ENCODE measurements at regions not wholly inside any gene's neighbourhood (a gene's known extent, or its start where the extent isn't known, plus 50 kb on each side); places are given as distances from the start of the nearest gene placed in this dataset.

- intact Hi-C loops (cut with DNase I) = loop anchor here in 1 of 3 donors (5.0 to 10.0 kb wide), 2 partner anchors 135 to 388 kb away; no protein-coding TSS in a partner anchor
- Histone ChIP-seq H3K4me3 (no peak overlapping the region), H3K36me3 (no peaks in the 10 kb centered on the region), H3K27me3 (no peaks in the 10 kb centered on the region), H3K4me1 (peaks cover 0 to 14% (median 5%) of the 10 kb centered on the region in 3 donors), H3K27ac (no peak overlapping the region), H3K9me3 (no peaks in the 10 kb centered on the region)
- FAIRE-seq (no peak), DNase-seq (no peak), ATAC-seq (no peak)
- TF ChIP-seq, protein P1, sequence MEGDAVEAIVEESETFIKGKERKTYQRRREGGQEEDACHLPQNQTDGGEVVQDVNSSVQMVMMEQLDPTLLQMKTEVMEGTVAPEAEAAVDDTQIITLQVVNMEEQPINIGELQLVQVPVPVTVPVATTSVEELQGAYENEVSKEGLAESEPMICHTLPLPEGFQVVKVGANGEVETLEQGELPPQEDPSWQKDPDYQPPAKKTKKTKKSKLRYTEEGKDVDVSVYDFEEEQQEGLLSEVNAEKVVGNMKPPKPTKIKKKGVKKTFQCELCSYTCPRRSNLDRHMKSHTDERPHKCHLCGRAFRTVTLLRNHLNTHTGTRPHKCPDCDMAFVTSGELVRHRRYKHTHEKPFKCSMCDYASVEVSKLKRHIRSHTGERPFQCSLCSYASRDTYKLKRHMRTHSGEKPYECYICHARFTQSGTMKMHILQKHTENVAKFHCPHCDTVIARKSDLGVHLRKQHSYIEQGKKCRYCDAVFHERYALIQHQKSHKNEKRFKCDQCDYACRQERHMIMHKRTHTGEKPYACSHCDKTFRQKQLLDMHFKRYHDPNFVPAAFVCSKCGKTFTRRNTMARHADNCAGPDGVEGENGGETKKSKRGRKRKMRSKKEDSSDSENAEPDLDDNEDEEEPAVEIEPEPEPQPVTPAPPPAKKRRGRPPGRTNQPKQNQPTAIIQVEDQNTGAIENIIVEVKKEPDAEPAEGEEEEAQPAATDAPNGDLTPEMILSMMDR (IDR thresholded peaks at IDR 0.05) = no peak
- WGBS, 2 donors = 46 to 49% methylated on average over 3 of the region's 3 CpGs
Observed at GRCh38 chr13:44049081-44049945, 169.6 kb downstream of the LACC1 start.

GRCh38 chr13:44050450-44051063 lies 170.9 kb downstream of the LACC1 start:
- intact Hi-C loops (cut with DNase I) = no loop called here
- Histone ChIP-seq H3K27ac (no peak overlapping the region), H3K4me3 (no peak overlapping the region), H3K4me1 (peaks cover 0 to 15% (median 5%) of the 10 kb centered on the region in 3 donors), H3K9me3 (no peaks in the 10 kb centered on the region), H3K27me3 (no peaks in the 10 kb centered on the region), H3K36me3 (no peaks in the 10 kb centered on the region)
- ATAC-seq (peak; percentile 50 to 72 (median 70)), DNase-seq (no peak), FAIRE-seq (peak; percentile 98)
- 7 to 14% methylated on average over 3 of the region's 3 CpGs for WGBS, 2 donors
- TF ChIP-seq, protein P1 (IDR thresholded peaks at IDR 0.05) = peak; percentile 42 to 66 (median 60)

GRCh38 chr13:44051405-44051804 lies 171.7 kb downstream of the LACC1 start:
- FAIRE-seq = peak; percentile 61
- ATAC-seq = peak in 2 of 4 donors; percentile 43 to 45

DNA sequence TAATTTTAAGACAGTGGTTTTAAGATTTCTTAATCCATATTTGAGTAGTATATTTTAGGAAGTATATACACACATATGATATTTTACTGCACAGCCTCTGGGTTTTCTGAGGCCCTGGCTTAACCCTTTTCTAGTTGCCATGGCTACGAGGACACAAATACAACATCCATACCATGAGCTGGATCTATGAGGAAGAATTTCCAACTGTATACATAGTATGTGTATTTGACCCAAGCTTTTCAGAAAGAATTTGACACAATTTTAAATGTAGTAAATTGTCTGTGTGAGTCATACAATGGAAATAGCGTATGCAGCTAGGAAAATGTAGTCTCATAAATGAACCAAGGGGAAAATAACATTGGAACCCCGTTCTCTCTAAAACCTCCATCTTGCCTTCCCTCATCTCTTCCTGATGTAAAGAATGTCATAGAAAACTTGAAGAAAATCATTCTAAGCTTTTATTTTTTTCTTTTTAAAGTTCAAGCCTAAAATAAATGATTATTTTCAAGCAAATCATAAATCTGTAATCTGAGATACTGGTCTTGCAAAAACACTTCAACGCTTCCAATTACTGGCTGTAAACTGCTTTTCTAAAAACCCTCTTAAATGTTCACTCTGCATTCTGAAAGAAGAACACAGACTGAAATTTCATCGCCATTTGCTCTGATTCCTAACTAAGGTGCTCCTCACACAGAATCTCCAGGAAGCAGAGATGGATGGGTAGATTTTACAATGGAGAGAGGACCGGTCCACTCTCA lies 172.4 kb downstream of the LACC1 start:
- intact Hi-C loops (cut with DNase I) = no loop called here
- no peaks in the 10 kb centered on the region for H3K9me3 ChIP-seq
- peaks cover 0 to 18% (median 5%) of the 10 kb centered on the region in 3 donors for H3K4me1 ChIP-seq
- H3K27ac ChIP-seq = no peak overlapping the region
- H3K27me3 ChIP-seq = no peaks in the 10 kb centered on the region
- ATAC-seq (no peak), FAIRE-seq (no peak), DNase-seq (no peak)
- H3K36me3 ChIP-seq = no peaks in the 10 kb centered on the region
- TF ChIP-seq, protein P1 (IDR thresholded peaks at IDR 0.05) = no peak
- no peak overlapping the region for H3K4me3 ChIP-seq
- WGBS, 2 donors = 91 to 95% methylated on average over 6 of the region's 6 CpGs

More at GRCh38 chr13:44051405-44051804, 171.7 kb downstream of the LACC1 start:
- DNase-seq = no peak
- H3K4me3 ChIP-seq = no peak overlapping the region
- H3K4me1 ChIP-seq = peaks cover 0 to 18% (median 5%) of the 10 kb centered on the region in 3 donors
- no peaks in the 10 kb centered on the region for H3K36me3 ChIP-seq
- H3K9me3 ChIP-seq = no peaks in the 10 kb centered on the region
- intact Hi-C loops (cut with DNase I) = no loop called here
- no peak overlapping the region for H3K27ac ChIP-seq
- TF ChIP-seq, protein P1 (IDR thresholded peaks at IDR 0.05) = no peak
- H3K27me3 ChIP-seq = no peaks in the 10 kb centered on the region
